HG03457 (cell line): ENCODE measurements at regions not wholly inside any gene's neighbourhood (a gene's known extent, or its start where the extent isn't known, plus 50 kb on each side); places are given as distances from the start of the nearest gene placed in this dataset.

ENCODE experiments used
- ATAC-seq: cut with Tn5 transposase; IDR thresholded peaks from one replicate; pipeline ENCODE4 v1.9.1; 2021; ENCODE audit warnings: moderate number of reproducible peaks; ENCODE audit not compliant: unreplicated experiment

- ATAC-seq = no peak
Observed at GRCh38 chr14:53526200-53526599, 373.1 kb upstream of the DDHD1 start.

- no peak for ATAC-seq
Observed at GRCh38 chr14:53525608-53526007, 372.5 kb upstream of the DDHD1 start.

- no peak for ATAC-seq
Observed at GRCh38 chr14:53524391-53524790, 371.3 kb upstream of the DDHD1 start.

GRCh38 chr14:53523226-53523625 is 370.1 kb upstream of the DDHD1 start:
- no peak for ATAC-seq

GRCh38 chr14:53520078-53520928 is 367.2 kb upstream of the DDHD1 start:
- no peak for ATAC-seq

GRCh38 chr14:53519137-53519536 is 366.0 kb upstream of the DDHD1 start:
- no peak for ATAC-seq

GRCh38 chr14:53517270-53517960 is 364.3 kb upstream of the DDHD1 start:
- no peak for ATAC-seq

GRCh38 chr14:53516261-53516774 is 363.2 kb upstream of the DDHD1 start:
- no peak for ATAC-seq

GRCh38 chr14:53515276-53515675 is 362.2 kb upstream of the DDHD1 start:
- ATAC-seq = no peak

- no peak for ATAC-seq
Observed at GRCh38 chr14:53514197-53514596, 361.1 kb upstream of the DDHD1 start.

GRCh38 chr14:53510281-53510912 is 357.3 kb upstream of the DDHD1 start:
- no peak for ATAC-seq

- no peak for ATAC-seq
Observed at GRCh38 chr14:53509276-53510244, 356.4 kb upstream of the DDHD1 start.

- no peak for ATAC-seq
Observed at GRCh38 chr14:53501361-53502211, 348.5 kb upstream of the DDHD1 start.

- no peak for ATAC-seq
Observed at GRCh38 chr14:53500191-53500590, 347.1 kb upstream of the DDHD1 start.

- ATAC-seq = no peak
Observed at GRCh38 chr14:53496668-53497067, 343.5 kb upstream of the DDHD1 start.

GRCh38 chr14:53495846-53496343 is 342.8 kb upstream of the DDHD1 start:
- ATAC-seq = no peak

GRCh38 chr14:53494587-53494986 is 341.5 kb upstream of the DDHD1 start:
- ATAC-seq = no peak

- no peak for ATAC-seq
Observed at GRCh38 chr14:53493860-53494259, 340.7 kb upstream of the DDHD1 start.

- no peak for ATAC-seq
Observed at GRCh38 chr14:53493320-53493719, 340.2 kb upstream of the DDHD1 start.
